Activated naive CD4-positive, alpha-beta T cell treated with anti-CD3 and anti-CD28 coated beads, Interleukin-2, amount 50 U/mL, for 72 hours (primary cell): ENCODE measurements at regions not wholly inside any gene's neighbourhood (a gene's known extent, or its start where the extent isn't known, plus 50 kb on each side); places are given as distances from the start of the nearest gene placed in this dataset.
"Not testable (repeated sequence)": the region's sequence is repeated elsewhere in the genome, so short reads cannot be mapped to it uniquely, and the experiment has no call there.

Source experiments
- ATAC-seq, 2 donors: fragments of 150-1000 bp; cut with Tn5 transposase; 2 replicates each; pipeline ENCODE4 v1.10.0; 2021; ENCODE audit warnings: mild to moderate bottlenecking in 2 of 2, moderate library complexity in 2 of 2
- DNase-seq, 2 donors: peaks; one replicate each; pipeline ENCODE4 v3.0.0; 2021 to 2022; ENCODE audit warnings: low spot score in 2 of 2
- H3K27ac Mint-ChIP-seq, 2 donors: one replicate each; pipeline ENCODE4 v1.8.0; 2022; ENCODE audit warnings: mild to moderate bottlenecking in 2 of 2, mixed read lengths in 2 of 2
- H3K36me3 Mint-ChIP-seq, 2 donors: one replicate each; pipeline ENCODE4 v1.8.0; 2022; ENCODE audit warnings: mixed read lengths in 2 of 2
- H3K9me3 Mint-ChIP-seq, 2 donors: one replicate each; pipeline ENCODE4 v1.8.0; 2022; ENCODE audit warnings: mixed read lengths in 2 of 2

DNA sequence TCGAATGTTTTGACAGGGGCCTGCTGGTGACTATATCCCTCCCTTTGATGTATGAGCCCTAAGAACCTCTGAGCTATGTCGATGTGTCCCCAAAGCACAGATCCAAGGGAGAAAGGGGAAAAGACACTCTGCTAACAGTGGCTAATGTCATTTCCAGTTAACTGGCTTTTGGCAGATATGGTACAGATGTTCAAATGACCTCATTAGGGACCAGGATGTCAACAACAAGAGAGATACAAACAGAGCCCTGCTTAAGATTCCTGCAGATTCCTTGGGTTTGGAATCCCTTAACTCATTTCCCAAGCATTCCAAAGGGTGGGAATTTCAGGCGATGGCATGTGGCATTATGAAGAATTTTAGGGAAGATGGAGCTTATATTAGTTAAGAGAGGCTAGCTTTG lies 517.3 kb downstream of the SOX6 start:
- no peak for ATAC-seq
- DNase-seq, result no peak
- H3K27ac Mint-ChIP-seq, result no peak overlapping the region
- no peaks in the 10 kb centered on the region for H3K9me3 Mint-ChIP-seq
- no peaks in the 10 kb centered on the region for H3K36me3 Mint-ChIP-seq

GRCh38 chr11:15840966-15841365 lies 515.4 kb downstream of the SOX6 start:
- ATAC-seq, result no peak
- H3K9me3 Mint-ChIP-seq, result no peaks in the 10 kb centered on the region
- no peaks in the 10 kb centered on the region for H3K36me3 Mint-ChIP-seq
- H3K27ac Mint-ChIP-seq, result no peak overlapping the region
- no peak for DNase-seq

GRCh38 chr11:15841931-15842740 lies 514.2 kb downstream of the SOX6 start:
- H3K36me3 Mint-ChIP-seq, result no peaks in the 10 kb centered on the region
- H3K27ac Mint-ChIP-seq, result no peak overlapping the region
- ATAC-seq, result no peak

DNA sequence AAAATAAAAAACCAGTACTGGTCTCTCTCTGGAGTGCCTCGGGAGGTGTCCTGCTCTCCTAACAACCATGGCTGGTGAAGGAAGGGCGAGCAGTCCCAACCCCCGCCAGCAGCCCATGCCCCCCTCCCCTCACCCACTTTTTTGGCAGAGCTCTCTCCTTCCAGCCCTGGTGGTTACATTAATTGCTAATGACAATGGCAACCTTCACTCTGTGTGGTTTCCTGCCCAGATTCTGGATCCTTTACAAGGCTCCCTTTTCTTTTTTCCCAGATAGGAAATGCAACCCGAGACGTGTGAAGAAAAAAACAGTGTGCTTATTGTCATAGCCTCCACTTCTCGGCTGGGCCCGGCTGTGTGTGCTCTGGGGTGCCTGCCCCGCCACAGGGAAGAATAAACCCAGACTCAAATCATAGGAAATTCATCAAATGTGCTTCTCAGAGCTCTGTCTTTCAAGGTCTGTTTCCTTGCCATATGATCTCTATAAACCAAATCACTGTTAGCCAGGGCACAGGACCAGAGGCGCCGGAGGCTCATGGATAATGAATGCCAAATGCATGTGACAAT lies 513.0 kb downstream of the SOX6 start:
- Mint-ChIP-seq H3K36me3 (no peaks in the 10 kb centered on the region), H3K9me3 (no peaks in the 10 kb centered on the region), H3K27ac (no peak overlapping the region)
- no peak for DNase-seq
- no peak for ATAC-seq

More at GRCh38 chr11:15841931-15842740, 514.2 kb downstream of the SOX6 start:
- H3K9me3 Mint-ChIP-seq, result no peaks in the 10 kb centered on the region
- no peak for DNase-seq

DNA sequence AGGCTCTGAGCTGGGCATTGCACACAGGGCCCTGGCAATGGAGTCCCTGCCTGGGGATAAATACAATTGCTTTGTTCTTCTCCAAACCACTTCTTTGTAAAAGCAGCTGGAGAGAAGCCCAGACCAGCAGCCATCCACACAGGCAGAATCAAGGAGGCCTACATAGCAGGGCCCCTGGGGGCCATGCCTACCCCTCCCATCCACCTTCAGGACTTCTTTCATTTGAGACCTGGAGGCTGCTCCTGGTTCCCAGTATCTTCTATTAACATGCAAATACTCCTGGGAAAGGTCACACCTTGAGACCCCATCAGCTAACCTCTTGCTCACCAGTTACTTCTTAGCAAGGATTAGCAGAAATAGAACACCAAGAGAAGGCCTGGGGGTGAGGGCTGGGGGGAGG lies 511.1 kb downstream of the SOX6 start:
- ATAC-seq (no peak), DNase-seq (no peak)
- H3K27ac Mint-ChIP-seq, result no peak overlapping the region
- no peaks in the 10 kb centered on the region for H3K36me3 Mint-ChIP-seq
- no peaks in the 10 kb centered on the region for H3K9me3 Mint-ChIP-seq

- no peaks in the 10 kb centered on the region for H3K9me3 Mint-ChIP-seq
These were observed 507.6 kb downstream of the SOX6 start for GRCh38 chr11:15848631-15849168.

GRCh38 chr11:15849257-15849656 lies 507.1 kb downstream of the SOX6 start:
- H3K36me3 Mint-ChIP-seq, result no peaks in the 10 kb centered on the region
- no peaks in the 10 kb centered on the region for H3K9me3 Mint-ChIP-seq
- H3K27ac Mint-ChIP-seq, result no peak overlapping the region
- DNase-seq (no peak), ATAC-seq (no peak)

More at GRCh38 chr11:15848631-15849168, 507.6 kb downstream of the SOX6 start:
- H3K36me3 Mint-ChIP-seq, result no peaks in the 10 kb centered on the region
- H3K27ac Mint-ChIP-seq, result no peak overlapping the region
- ATAC-seq (no peak), DNase-seq (no peak)

DNA sequence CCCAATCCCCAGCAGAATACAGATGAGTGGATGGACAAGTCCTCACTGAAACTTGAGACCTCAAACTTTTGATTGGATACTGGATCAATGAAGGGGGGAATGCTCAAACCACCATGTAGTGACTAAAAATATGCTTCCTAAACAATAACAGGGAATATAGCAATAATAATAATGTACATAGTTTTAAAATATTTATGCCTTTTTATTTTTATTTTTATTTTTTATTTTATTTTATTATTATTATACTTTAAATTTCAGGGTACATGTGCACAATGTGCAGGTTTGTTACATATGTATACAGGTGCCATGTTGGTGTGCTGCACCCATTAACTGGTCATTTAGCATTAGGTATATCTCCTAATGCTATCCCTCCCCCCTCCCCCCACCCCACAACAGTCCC lies 506.0 kb downstream of the SOX6 start:
- not testable (repeated sequence) for H3K27ac Mint-ChIP-seq, H3K9me3 Mint-ChIP-seq, DNase-seq, H3K36me3 Mint-ChIP-seq, ATAC-seq

DNA sequence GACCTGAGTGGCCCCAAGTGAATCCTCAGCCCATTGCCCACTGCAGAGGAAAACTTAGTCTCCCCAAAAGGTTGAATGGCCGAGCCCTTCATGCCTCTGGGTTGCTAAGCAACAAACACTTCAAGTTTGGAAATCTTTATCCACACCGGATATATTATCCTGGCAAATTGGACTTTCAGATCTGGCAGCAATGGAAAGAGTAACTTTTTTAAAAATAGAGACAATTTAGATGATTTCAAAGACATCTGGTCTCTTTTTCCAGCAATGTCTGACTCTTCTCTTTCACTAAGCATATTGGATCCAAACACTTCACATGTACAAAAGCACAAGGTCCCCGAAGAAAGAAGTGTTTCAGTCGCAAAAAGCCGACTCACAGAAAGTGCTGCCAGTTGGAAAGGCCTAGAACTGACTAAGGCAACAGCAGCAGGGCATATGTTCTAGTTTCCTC lies 505.3 kb downstream of the SOX6 start:
- Mint-ChIP-seq H3K36me3 (no peaks in the 10 kb centered on the region), H3K9me3 (no peaks in the 10 kb centered on the region), H3K27ac (no peak overlapping the region)
- DNase-seq, result no peak
- ATAC-seq, result no peak

DNA sequence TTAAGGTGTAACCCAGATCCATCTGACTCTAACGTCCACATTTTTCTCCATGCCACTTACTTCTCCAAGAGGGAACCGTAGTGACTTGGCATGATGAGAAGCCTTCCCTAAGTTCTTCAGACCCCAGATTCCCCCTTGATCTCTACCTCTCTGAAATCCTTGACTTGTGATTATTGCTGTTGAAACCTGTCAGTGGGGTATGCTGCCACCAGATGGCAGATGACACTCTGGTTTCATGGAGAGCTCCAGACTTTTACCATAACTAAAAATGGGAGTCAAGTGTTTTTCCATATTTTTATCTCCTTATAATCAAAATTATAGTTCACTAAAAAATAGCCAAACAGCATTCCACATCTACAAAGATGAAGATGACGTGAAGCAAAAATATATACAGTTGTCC lies 504.2 kb downstream of the SOX6 start:
- DNase-seq, result no peak
- Mint-ChIP-seq H3K27ac (no peak overlapping the region), H3K9me3 (no peaks in the 10 kb centered on the region), H3K36me3 (no peaks in the 10 kb centered on the region)
- ATAC-seq, result no peak

DNA sequence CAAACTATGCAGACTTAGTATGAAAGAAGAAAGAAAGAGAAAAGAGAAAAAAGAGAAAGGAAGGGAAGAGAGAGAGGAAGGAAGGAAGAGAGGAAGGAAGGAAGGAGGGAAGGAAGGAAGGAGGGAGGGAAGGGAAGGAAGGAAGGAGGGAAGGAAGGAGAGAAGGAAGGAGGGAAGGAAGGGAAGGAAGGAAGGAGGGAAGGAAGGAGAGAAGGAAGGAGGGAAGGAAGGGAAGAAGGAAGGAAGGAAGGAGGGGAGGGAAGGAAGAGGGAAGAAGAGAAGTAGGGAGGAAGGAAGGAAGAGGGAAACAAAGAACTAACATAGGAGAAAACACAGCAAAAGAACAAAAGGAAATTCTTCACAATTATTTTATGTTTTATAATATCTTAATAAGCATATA lies 502.1 kb downstream of the SOX6 start:
- H3K27ac Mint-ChIP-seq, result no peak overlapping the region
- ATAC-seq, result no peak
- H3K36me3 Mint-ChIP-seq, result no peaks in the 10 kb centered on the region
- no peak for DNase-seq
- H3K9me3 Mint-ChIP-seq, result no peaks in the 10 kb centered on the region

GRCh38 chr11:15858881-15859280 lies 497.5 kb downstream of the SOX6 start:
- Mint-ChIP-seq H3K36me3 (no peaks in the 10 kb centered on the region), H3K27ac (no peak overlapping the region), H3K9me3 (peaks cover 5 to 8% of the 10 kb centered on the region in 2 donors)
- DNase-seq (no peak), ATAC-seq (no peak)

GRCh38 chr11:15859411-15859810 lies 496.9 kb downstream of the SOX6 start:
- Mint-ChIP-seq H3K9me3 (peaks cover 5 to 10% of the 10 kb centered on the region in 2 donors), H3K27ac (no peak overlapping the region), H3K36me3 (no peaks in the 10 kb centered on the region)
- no peak for DNase-seq
- no peak for ATAC-seq

DNA sequence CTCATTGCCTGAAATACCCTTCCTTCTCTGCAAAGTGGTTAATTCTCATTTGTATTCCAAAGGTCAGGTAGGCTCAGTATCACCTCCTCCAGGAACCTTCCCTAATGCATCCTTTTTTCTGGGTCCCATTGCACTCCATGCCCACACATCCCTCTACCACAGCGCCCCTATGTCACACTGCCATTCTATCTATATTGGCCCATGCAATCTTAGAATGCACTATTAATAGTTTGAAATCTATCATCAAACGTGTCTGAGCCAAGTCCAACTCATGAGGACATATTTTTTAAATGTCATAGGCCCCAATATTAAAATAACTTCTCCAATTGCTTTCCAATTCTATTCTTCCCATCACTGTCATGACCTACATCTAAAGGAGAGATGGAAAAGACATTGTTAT lies 495.1 kb downstream of the SOX6 start:
- H3K36me3 Mint-ChIP-seq, result no peaks in the 10 kb centered on the region
- H3K27ac Mint-ChIP-seq, result no peak overlapping the region
- ATAC-seq (no peak), DNase-seq (no peak)
- peaks cover 5 to 10% of the 10 kb centered on the region in 2 donors for H3K9me3 Mint-ChIP-seq

GRCh38 chr11:15863411-15863810 lies 492.9 kb downstream of the SOX6 start:
- Mint-ChIP-seq H3K36me3 (no peaks in the 10 kb centered on the region), H3K9me3 (peaks cover 5 to 10% of the 10 kb centered on the region in 2 donors), H3K27ac (no peak overlapping the region)
- no peak for ATAC-seq
- DNase-seq, result no peak

DNA sequence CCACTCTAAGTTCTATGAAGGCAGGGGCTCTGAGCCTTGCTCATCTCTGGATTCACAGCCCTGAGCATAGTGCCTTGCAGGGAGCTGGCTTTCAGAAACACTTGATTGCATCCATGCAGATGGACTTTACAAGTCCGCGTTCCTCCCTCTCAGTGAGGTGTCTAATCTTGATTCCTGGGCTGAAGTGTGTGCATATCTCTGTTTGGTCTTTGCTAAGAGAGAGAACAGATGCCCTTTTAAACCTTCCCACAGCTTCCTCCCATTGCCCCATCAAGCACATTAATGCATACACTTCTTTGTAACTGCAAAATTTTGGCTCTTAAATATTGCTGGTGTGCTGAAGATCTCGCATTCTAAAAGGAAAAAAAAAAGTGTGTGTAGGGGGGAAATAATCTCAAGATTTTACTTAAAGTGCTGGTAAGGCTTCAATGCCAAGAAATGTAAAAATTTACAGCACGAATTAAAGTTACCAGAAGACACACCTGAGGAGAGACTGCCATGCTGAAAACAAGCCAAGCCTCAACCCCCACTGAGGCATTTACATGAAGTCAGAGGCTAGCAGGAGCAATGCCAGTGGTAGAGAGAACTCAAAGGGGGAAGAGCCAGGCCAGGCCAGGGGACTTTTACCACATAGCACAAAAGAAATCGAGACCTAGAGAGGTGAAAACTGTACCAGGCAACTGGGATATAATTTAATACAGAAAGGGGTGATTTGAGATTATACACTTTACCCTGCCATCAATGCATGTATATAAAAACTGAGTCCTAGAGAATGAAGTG lies 492.1 kb downstream of the SOX6 start:
- no peak overlapping the region for H3K27ac Mint-ChIP-seq
- no peak for DNase-seq
- no peak for ATAC-seq
- H3K9me3 Mint-ChIP-seq, result peaks cover 9 to 10% of the 10 kb centered on the region in 2 donors
- H3K36me3 Mint-ChIP-seq, result no peaks in the 10 kb centered on the region
